Lower leg skin (tissue), 3 donors: ENCODE measurements at regions not wholly inside any gene's neighbourhood (a gene's known extent, or its start where the extent isn't known, plus 50 kb on each side); places are given as distances from the start of the nearest gene placed in this dataset.

ENCODE experiments used
- POLR2A ChIP-seq, 2 donors: fragments of 450-650 bp; IDR thresholded peaks; one replicate each; pipeline ENCODE4 v1.6.1; 2016 to 2017; ENCODE audit warnings: antibody characterized with exemption in 2 of 2, mild to moderate bottlenecking in 1 of 2, moderate library complexity in 1 of 2
- TF ChIP-seq, protein P1 (sequence below), 3 donors: fragments of 450-650 bp; IDR thresholded peaks; one replicate each; pipeline ENCODE4 v1.5.1; 2016; ENCODE audit warnings: antibody characterized with exemption in 3 of 3, mild to moderate bottlenecking in 3 of 3, moderate library complexity in 2 of 3

DNA sequence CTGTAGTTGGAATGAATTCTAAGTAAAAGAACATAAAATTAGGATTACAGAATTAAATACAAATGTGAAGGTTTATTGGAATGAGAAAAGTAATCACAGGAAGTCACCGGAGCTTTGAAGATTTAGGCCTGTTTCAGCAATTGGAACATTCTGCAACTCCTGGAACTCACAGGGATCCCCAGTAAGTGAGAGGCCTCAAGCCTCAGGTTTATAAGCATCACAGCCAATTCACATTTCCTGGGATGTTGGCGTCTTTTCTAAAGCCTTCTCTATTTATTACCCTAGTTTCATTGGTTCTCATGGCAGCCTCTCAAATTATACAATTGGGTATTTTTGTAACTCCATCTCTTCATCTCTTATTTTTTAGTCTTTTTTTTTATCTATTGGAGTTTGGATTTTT, 90.4 kb upstream of the HIVEP1 start:
- TF ChIP-seq, protein P1, sequence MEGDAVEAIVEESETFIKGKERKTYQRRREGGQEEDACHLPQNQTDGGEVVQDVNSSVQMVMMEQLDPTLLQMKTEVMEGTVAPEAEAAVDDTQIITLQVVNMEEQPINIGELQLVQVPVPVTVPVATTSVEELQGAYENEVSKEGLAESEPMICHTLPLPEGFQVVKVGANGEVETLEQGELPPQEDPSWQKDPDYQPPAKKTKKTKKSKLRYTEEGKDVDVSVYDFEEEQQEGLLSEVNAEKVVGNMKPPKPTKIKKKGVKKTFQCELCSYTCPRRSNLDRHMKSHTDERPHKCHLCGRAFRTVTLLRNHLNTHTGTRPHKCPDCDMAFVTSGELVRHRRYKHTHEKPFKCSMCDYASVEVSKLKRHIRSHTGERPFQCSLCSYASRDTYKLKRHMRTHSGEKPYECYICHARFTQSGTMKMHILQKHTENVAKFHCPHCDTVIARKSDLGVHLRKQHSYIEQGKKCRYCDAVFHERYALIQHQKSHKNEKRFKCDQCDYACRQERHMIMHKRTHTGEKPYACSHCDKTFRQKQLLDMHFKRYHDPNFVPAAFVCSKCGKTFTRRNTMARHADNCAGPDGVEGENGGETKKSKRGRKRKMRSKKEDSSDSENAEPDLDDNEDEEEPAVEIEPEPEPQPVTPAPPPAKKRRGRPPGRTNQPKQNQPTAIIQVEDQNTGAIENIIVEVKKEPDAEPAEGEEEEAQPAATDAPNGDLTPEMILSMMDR (IDR thresholded peaks at IDR 0.05) = no peak
- no peak for TF ChIP-seq POLR2A (IDR thresholded peaks at IDR 0.05)
